GM12892 (cell line): ENCODE measurements at regions not wholly inside any gene's neighbourhood (a gene's known extent, or its start where the extent isn't known, plus 50 kb on each side); places are given as distances from the start of the nearest gene placed in this dataset.

Source experiments
- POLR2A ChIP-seq: IDR thresholded peaks from 2 replicates; pipeline ENCODE4 v1.6.1; 2011; ENCODE audit warnings: low read depth, low read length, control low read depth
- TAF1 ChIP-seq: IDR thresholded peaks from 2 replicates; pipeline ENCODE4 v1.6.1; 2011; ENCODE audit warnings: low read depth, mild to moderate bottlenecking, control low read depth, low read length, borderline replicate concordance

GRCh38 chr11:110935018-110935640 lies 222.9 kb upstream of the ARHGAP20 start:
- TF ChIP-seq TAF1 (no peak), POLR2A (no peak)
